H1 (cell line): ENCODE measurements at regions not wholly inside any gene's neighbourhood (a gene's known extent, or its start where the extent isn't known, plus 50 kb on each side); places are given as distances from the start of the nearest gene placed in this dataset.

Experiments
- CTCF ChIA-PET: fragments of 300-600 bp; sonication (Branson Sonifier 250); formaldehyde crosslinking; loops from one replicate; lab custom pipeline; 2021; ENCODE audit not compliant: partially characterized antibody; lab: Charles Lee
- POLR2A ChIA-PET: fragments of 300-600 bp; sonication (Branson Sonifier 250); formaldehyde crosslinking; loops from one replicate; lab custom pipeline; 2021; ENCODE audit warnings: inconsistent platforms; ENCODE audit not compliant: partially characterized antibody; lab: Charles Lee
- DNase-seq, 2 experiments: peaks; one replicate each; pipeline versions ENCODE4 v3.0.0 to v3.0.0-alpha.2; 2010 to 2022; ENCODE audit warnings: low spot score in 2 of 2, low read depth in 1 of 2, mixed read lengths in 1 of 2
- FAIRE-seq: peaks from 2 replicates; lab custom pipeline; 2011; peaks lifted over from hg19 to GRCh38; lab: Jason Lieb, UNC
- H2AFZ ChIP-seq: 2 replicates; pipeline ENCODE4 v1.8.1; 2012; ENCODE audit warnings: low read length, inconsistent platforms
- H2AK5ac ChIP-seq: 2 replicates; pipeline ENCODE4 v1.6.1; 2013; ENCODE audit warnings: low read depth, low read length
- H2BK120ac ChIP-seq: replicated peaks from 2 replicates; pipeline ENCODE3; 2013; ENCODE audit warnings: low read depth, low read length, inconsistent platforms
- H2BK12ac ChIP-seq: 2 replicates; pipeline ENCODE4 v1.6.1; 2013; ENCODE audit warnings: low read depth, low read length
- H2BK15ac ChIP-seq: 2 replicates; pipeline ENCODE4 v1.6.1; 2013; ENCODE audit warnings: low read length
- H2BK20ac ChIP-seq: 2 replicates; pipeline ENCODE4 v1.6.1; 2013; ENCODE audit warnings: low read length
- H2BK5ac ChIP-seq: 2 replicates; pipeline ENCODE4 v1.6.1; 2013; ENCODE audit warnings: low read depth, low read length
- H3K14ac ChIP-seq: 2 replicates; pipeline ENCODE4 v1.6.1; 2013; ENCODE audit warnings: inconsistent platforms; ENCODE audit not compliant: insufficient read length
- H3K18ac ChIP-seq: 2 replicates; pipeline ENCODE4 v1.6.1; 2013; ENCODE audit warnings: low read length; ENCODE audit errors: extremely low read depth
- H3K23ac ChIP-seq: 2 replicates; pipeline ENCODE4 v1.6.1; 2013; ENCODE audit warnings: inconsistent platforms; ENCODE audit not compliant: insufficient read length
- H3K23me2 ChIP-seq: 2 replicates; pipeline ENCODE4 v1.6.1; 2013; ENCODE audit warnings: low read depth, low read length
- H3K27ac ChIP-seq: 2 replicates; pipeline ENCODE4 v1.6.1; 2011; ENCODE audit warnings: low read depth, low read length, inconsistent platforms
- H3K27me3 ChIP-seq, 4 experiments: replicated peaks in 1 of 4; 1 replicate in 1 of 4; 2 replicates in 3 of 4; pipeline versions ENCODE4 v1.6.1 to v1.8.1; 2011 to 2013; ENCODE audit warnings: low read length in 3 of 4, mild to moderate bottlenecking in 3 of 4, inconsistent platforms in 2 of 4, mixed read lengths in 2 of 4, moderate library complexity in 1 of 4; ENCODE audit not compliant: control insufficient read depth in 3 of 4, insufficient read depth in 3 of 4; ENCODE audit errors: extremely low read depth in 1 of 4
- H3K36me3 ChIP-seq, 4 experiments: 2 replicates each; pipeline versions ENCODE4 v1.6.1 to v1.8.1; 2011 to 2013; ENCODE audit warnings: mild to moderate bottlenecking in 4 of 4, low read length in 3 of 4, moderate library complexity in 2 of 4, control low read depth in 1 of 4, inconsistent platforms in 1 of 4; ENCODE audit not compliant: insufficient read depth in 4 of 4, control insufficient read depth in 2 of 4
- H3K4ac ChIP-seq: replicated peaks from 2 replicates; pipeline ENCODE3; 2013; ENCODE audit warnings: low read length, low read depth, mixed read lengths, inconsistent platforms; ENCODE audit not compliant: insufficient read length
- H3K4me1 ChIP-seq, 4 experiments: replicated peaks in 1 of 4; 1 replicate in 1 of 4; 2 replicates in 3 of 4; pipeline versions ENCODE4 v1.6.1 to v1.8.1; 2011 to 2013; ENCODE audit warnings: low read length in 3 of 4, inconsistent platforms in 2 of 4, mixed read lengths in 1 of 4; ENCODE audit not compliant: insufficient read depth in 4 of 4, control insufficient read depth in 3 of 4
- H3K4me2 ChIP-seq, 2 experiments: 2 replicates each; pipeline versions ENCODE4 v1.6.1 to v1.8.1; 2011 to 2013; ENCODE audit warnings: low read depth in 2 of 2, low read length in 2 of 2, control low read depth in 1 of 2, inconsistent platforms in 1 of 2, mild to moderate bottlenecking in 1 of 2; ENCODE audit not compliant: insufficient read depth in 1 of 2
- H3K4me3 ChIP-seq, 4 experiments: fragments of 200-600, 300-600 bp in 1 of 4; sonication (generic), shearing (Covaris generic), sonication (Bioruptor Twin) in 1 of 4; 2 replicates each; pipeline versions ENCODE4 v1.5.1 to v1.8.1; 2011 to 2016; ENCODE audit warnings: low read length in 4 of 4, low read depth in 3 of 4, control low read depth in 2 of 4, inconsistent platforms in 2 of 4, mild to moderate bottlenecking in 2 of 4, mixed read lengths in 1 of 4, moderate library complexity in 1 of 4; ENCODE audit not compliant: insufficient read depth in 2 of 4; ENCODE audit errors: extremely low read depth in 1 of 4
- H3K56ac ChIP-seq: replicated peaks from 2 replicates; pipeline ENCODE3; 2013; ENCODE audit warnings: low read depth, mild to moderate bottlenecking, mixed read lengths, low read length, inconsistent platforms; ENCODE audit not compliant: insufficient read length
- H3K79me1 ChIP-seq: 2 replicates; pipeline ENCODE4 v1.6.1; 2013; ENCODE audit warnings: low read depth, low read length, control low read depth
- H3K79me2 ChIP-seq, 2 experiments: 2 replicates each; pipeline versions ENCODE4 v1.6.1 to v1.8.1; 2012 to 2013; ENCODE audit warnings: low read length in 2 of 2, mild to moderate bottlenecking in 2 of 2, inconsistent platforms in 1 of 2; ENCODE audit not compliant: insufficient read depth in 2 of 2, control insufficient read depth in 1 of 2
- H3K9ac ChIP-seq, 4 experiments: replicated peaks in 1 of 4; 1 replicate in 1 of 4; 2 replicates in 3 of 4; pipeline versions ENCODE4 v1.6.1 to v1.8.1; 2011 to 2013; ENCODE audit warnings: low read depth in 3 of 4, low read length in 3 of 4, control low read depth in 2 of 4, mild to moderate bottlenecking in 2 of 4, moderate library complexity in 2 of 4, inconsistent platforms in 1 of 4; ENCODE audit errors: extremely low read depth in 1 of 4
- H3K9me3 ChIP-seq, 2 experiments: 2 replicates each; pipeline versions ENCODE4 v1.6.1 to v1.8.1; 2012 to 2013; ENCODE audit warnings: mild to moderate bottlenecking in 2 of 2, moderate library complexity in 2 of 2, control low read depth in 1 of 2, inconsistent platforms in 1 of 2, low read depth in 1 of 2, low read length in 1 of 2, mixed read lengths in 1 of 2; ENCODE audit not compliant: insufficient read depth in 2 of 2
- H4K20me1 ChIP-seq, 2 experiments: replicated peaks in 1 of 2; 2 replicates each; pipeline versions ENCODE3 to v1.8.1; 2011 to 2013; ENCODE audit warnings: inconsistent platforms in 2 of 2, low read length in 2 of 2, mild to moderate bottlenecking in 1 of 2; ENCODE audit not compliant: insufficient read depth in 2 of 2, control insufficient read depth in 1 of 2
- H4K5ac ChIP-seq: 2 replicates; pipeline ENCODE4 v1.6.1; 2013; ENCODE audit warnings: low read length, low read depth, mixed read lengths, inconsistent platforms; ENCODE audit not compliant: insufficient read length
- H4K8ac ChIP-seq: 2 replicates; pipeline ENCODE4 v1.8.0; 2013; ENCODE audit warnings: mild to moderate bottlenecking, moderate library complexity, low read length, inconsistent platforms; ENCODE audit not compliant: insufficient read depth; ENCODE audit errors: extremely low read depth
- H4K91ac ChIP-seq: replicated peaks from 2 replicates; pipeline ENCODE3; 2013; ENCODE audit warnings: low read length, mixed read lengths, inconsistent platforms; ENCODE audit not compliant: insufficient read length
- BACH1 ChIP-seq: IDR thresholded peaks from 2 replicates; pipeline ENCODE4 v1.6.1; 2012; ENCODE audit warnings: low read length, improper control_type of control experiment
- WGBS, 2 experiments: shearing (Covaris generic) in 1 of 2; methylation state at CpG; one replicate each; pipeline versions ENCODE4 v1.1.6 to v1.1.7; 2013 to 2015; ENCODE audit warnings: low lambda C conversion rate in 2 of 2, mixed read lengths in 2 of 2, inconsistent platforms in 1 of 2, low coverage in 1 of 2, missing lambda C conversion rate in 1 of 2; ENCODE audit not compliant: insufficient replicate concordance in 2 of 2, insufficient coverage in 1 of 2, insufficient read length in 1 of 2; ENCODE audit errors: extremely low coverage in 1 of 2, missing lambda C conversion rate in 1 of 2; 5-methylcytosine and 5-hydroxymethylcytosine counted together

DNA sequence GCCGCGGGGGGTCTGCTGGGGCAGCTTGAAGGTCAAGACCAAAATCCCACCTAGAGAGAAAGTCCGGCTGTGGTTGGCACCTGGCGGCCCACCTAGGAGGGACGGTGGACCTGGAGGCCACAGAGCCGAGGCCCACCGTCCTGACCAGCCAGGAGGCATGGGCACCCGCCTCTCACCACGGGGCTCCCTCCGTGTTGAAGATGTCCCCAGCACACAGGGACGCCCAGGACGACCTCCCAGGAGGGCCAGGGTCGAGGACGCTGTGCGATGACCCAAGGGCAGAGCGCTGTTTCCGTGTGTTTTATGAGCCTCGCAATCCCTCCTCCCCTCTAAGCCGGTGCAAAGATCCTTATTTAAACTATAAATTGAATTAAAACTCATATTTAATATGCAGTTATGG lies 131.2 kb downstream of the C16orf95 start:
- H2AK5ac ChIP-seq, result no peak overlapping the region
- no peak overlapping the region for H3K9ac ChIP-seq
- no peak overlapping the region for H3K14ac ChIP-seq
- no peak overlapping the region for H3K27ac ChIP-seq
- H4K20me1 ChIP-seq, result peaks cover 0 to 9% of the 10 kb centered on the region in 2 experiments
- no peak overlapping the region for H4K5ac ChIP-seq
- H2BK120ac ChIP-seq, result no peak overlapping the region
- no peak overlapping the region for H3K4me3 ChIP-seq
- no peak overlapping the region for H3K4ac ChIP-seq
- no peaks in the 10 kb centered on the region for H3K79me1 ChIP-seq
- H3K4me2 ChIP-seq, result no peak overlapping the region
- H4K8ac ChIP-seq, result peak overlapping the region; percentile 75
- H3K4me1 ChIP-seq, result peaks cover 0 to 9% (median 4%) of the 10 kb centered on the region in 4 experiments; a peak in 4 of 7 replicates
- H3K56ac ChIP-seq, result no peak overlapping the region
- peaks cover 0 to 14% of the 10 kb centered on the region in 2 experiments; a peak in 2 of 4 replicates for H3K9me3 ChIP-seq
- H3K18ac ChIP-seq, result no peak overlapping the region
- ChIA-PET CTCF (interaction anchor here (0.6 to 3.5 kb wide), 9 partner anchors 12 to 1173 kb away, joined by 3 to 16 read pairs (median 3); no protein-coding TSS in a partner anchor), POLR2A (no interaction called here)
- H3K79me2 ChIP-seq, result no peaks in the 10 kb centered on the region; a peak in 1 of 4 replicates
- 87% methylated on average over 19 of the region's 19 CpGs; no CpG with 5 or more reads in 1 of the 2 experiments for WGBS, 2 experiments
- H3K23me2 ChIP-seq, result peaks cover 8% of the 10 kb centered on the region
- no peak overlapping the region for H4K91ac ChIP-seq
- FAIRE-seq, result no peak
- no peaks in the 10 kb centered on the region; a peak in 1 of 7 replicates for H3K27me3 ChIP-seq
- H2BK5ac ChIP-seq, result no peak overlapping the region
- no peak for DNase-seq
- TF ChIP-seq BACH1, result no peak
- no peaks in the 10 kb centered on the region; a peak in 1 of 8 replicates for H3K36me3 ChIP-seq
- H2BK20ac ChIP-seq, result no peak overlapping the region
- H2AFZ ChIP-seq, result no peak overlapping the region
- no peak overlapping the region for H2BK15ac ChIP-seq
- no peak overlapping the region for H2BK12ac ChIP-seq
- no peak overlapping the region for H3K23ac ChIP-seq
